Epithelial cell of prostate (primary cell): ENCODE measurements at regions not wholly inside any gene's neighbourhood (a gene's known extent, or its start where the extent isn't known, plus 50 kb on each side); places are given as distances from the start of the nearest gene placed in this dataset.

Experiments used
- DNase-seq: peaks from one replicate; pipeline ENCODE4 v3.0.0-alpha.2; 2011; ENCODE audit warnings: low read depth, low spot score
- H3K27ac ChIP-seq: fragments of 450-650 bp; 2 replicates; pipeline ENCODE4 v1.5.1; 2017; ENCODE audit warnings: mild to moderate bottlenecking

- no peak overlapping the region for H3K27ac ChIP-seq
Measured at GRCh38 chr15:95290176-95290974, 1040.1 kb upstream of the NR2F2 start.

DNA sequence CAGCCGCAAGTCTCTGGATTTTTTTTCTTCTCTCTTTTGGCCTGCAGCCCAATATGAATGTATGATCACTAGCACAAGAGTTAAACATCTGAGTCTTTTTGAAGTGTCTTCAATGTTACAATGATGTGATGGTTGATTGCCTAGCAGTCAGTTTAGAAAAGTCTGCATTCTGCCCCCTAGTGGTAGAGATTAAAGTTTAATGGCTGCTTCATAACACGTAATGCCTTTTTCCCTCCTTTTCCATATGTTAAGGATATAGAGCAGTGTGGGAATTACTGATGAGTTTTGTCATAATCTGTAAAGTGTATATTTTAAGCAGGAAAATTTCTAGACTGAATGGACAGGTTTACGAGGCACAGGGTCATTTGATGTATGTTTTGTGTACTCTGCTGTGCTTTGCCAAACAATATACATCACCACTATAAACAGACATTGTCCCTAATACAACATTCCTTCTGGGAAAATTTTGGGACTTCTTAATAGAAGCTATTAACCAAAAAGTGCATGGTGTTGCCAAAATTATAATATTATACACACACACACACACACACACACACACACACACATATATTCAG, 1038.5 kb upstream of the NR2F2 start:
- H3K27ac ChIP-seq = no peak overlapping the region
- no peak for DNase-seq

More at GRCh38 chr15:95290176-95290974, 1040.1 kb upstream of the NR2F2 start:
- no peak for DNase-seq

GRCh38 chr15:95292785-95293450, 1037.6 kb upstream of the NR2F2 start:
- DNase-seq = no peak
- H3K27ac ChIP-seq = no peak overlapping the region

DNA sequence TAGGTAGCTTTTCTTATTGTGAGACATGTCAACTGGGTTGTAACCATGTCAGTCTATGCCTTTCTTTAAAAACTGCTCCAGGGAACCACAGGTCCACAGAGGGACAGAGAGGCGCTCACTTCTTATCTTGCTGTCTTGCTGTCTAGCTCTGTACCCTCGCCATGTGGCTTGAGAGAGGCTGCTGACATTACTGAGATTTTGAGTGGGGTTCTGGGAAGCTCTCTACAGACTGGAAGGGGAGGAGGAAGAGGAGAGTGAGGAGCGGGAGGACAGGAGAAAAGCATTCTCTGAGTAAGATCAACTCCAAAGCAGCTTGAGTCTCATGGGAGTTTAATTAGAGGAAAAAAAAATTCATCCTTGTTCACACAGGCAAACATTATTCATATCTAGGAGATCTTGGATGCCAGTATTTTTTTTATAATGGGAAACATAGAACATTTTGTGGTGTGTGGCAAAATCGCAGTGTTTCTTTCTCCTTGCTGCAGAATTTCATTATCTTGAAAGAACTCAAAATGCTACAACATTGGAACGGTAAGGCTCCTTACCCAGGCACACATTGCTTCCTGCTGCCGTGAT, 1037.0 kb upstream of the NR2F2 start:
- DNase-seq = no peak
- H3K27ac ChIP-seq = no peak overlapping the region

DNA sequence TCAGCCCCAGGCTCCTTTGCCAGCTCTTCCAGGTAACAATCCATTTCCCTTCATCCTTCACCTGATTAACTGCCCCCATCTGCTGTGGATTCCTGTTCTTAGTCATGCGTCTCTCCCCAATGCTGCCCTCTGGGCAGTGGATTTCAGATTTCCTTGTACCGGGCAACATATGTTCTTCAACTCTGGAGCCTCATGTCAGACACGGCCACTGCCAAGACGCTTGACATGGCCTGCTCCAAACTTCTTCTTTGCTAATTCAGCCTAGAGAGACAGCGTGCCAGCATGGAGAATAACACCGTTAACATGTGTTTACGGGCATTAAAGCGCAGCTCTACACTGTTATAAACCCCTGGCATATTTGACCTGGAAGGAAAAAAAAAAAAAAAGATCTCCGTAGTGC, 1035.1 kb upstream of the NR2F2 start:
- no peak for DNase-seq
- no peak overlapping the region for H3K27ac ChIP-seq

DNA sequence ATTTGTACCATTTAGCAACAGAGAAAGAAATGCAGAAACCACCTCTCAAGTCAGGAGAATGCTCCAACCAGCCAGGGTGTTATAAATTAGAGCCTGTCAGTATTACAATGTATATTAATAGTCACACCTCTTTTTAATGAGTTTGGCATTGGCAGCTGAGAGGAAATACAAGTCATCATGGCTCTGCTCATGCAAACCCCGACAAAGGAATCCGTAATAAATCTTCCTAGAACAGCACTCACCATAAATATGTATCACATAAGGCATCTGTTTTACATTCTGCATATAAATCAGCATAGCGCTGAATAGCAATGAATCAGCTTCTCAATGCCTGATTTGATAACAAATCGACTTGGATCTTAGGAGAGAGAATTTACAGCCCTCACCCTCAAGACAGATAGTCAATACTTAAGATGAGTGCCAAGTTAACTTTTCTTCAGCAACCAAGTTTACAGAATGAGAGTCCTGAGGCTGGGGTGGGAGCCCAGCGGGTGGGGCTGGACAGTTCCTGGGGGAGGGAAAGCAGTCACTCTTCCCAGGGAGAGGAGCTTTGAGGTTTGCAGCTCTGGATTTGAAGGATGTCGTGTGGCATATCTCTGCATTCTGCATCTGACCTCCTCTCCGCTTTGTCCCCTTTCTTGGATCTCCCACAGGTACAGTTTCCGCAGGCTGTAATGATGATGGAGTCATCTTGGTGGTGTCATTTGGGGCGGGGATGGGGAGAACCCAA, 1034.4 kb upstream of the NR2F2 start:
- no peak overlapping the region for H3K27ac ChIP-seq
- DNase-seq = no peak

DNA sequence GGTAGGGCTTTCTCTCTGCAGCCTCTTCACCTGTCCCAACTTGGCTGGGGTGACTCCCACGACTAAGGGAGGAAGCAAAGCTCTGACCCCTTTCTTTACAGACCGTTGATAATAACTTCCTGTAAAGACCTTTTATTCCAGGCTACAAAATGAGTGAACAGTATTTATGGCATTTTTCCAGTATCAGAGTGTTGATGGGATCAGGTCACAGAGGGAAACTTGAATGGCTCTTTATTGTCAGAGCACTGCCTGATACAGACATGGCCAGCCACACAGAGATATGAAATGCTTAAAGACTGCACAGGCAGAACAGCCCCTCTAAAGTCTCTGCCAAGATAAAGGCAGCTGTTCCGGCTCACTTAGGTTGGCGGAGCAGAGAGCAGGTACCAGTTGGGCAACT, 1033.9 kb upstream of the NR2F2 start:
- H3K27ac ChIP-seq = no peak overlapping the region
- no peak for DNase-seq

GRCh38 chr15:95298729-95299128, 1031.8 kb upstream of the NR2F2 start:
- H3K27ac ChIP-seq = no peak overlapping the region
- no peak for DNase-seq

- no peak for DNase-seq
- H3K27ac ChIP-seq = no peak overlapping the region
Measured at GRCh38 chr15:95300958-95301357, 1029.5 kb upstream of the NR2F2 start.

GRCh38 chr15:95302206-95302605, 1028.3 kb upstream of the NR2F2 start:
- DNase-seq = peak; percentile 24
- no peak overlapping the region for H3K27ac ChIP-seq

GRCh38 chr15:95302809-95303208, 1027.7 kb upstream of the NR2F2 start:
- DNase-seq = no peak
- H3K27ac ChIP-seq = no peak overlapping the region

DNA sequence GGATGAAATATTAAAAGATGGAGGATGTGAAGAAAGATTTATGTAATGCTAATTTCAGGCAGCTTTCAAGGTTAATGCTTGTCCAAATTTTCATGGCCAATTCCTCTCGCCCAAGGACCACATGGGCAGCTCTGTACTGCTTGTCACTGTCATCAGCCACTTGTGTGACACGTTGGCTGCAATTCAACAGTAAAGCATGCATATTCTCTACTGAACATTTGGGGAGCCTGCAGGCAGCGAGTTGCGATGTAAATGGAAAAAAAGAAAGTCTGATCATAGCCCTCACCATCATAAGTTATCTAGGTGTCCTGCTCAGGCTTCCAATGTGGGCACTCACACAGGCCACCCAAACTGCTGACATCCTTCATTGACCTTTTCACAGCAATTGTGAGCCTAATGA, 1026.8 kb upstream of the NR2F2 start:
- no peak for DNase-seq
- H3K27ac ChIP-seq = no peak overlapping the region

DNA sequence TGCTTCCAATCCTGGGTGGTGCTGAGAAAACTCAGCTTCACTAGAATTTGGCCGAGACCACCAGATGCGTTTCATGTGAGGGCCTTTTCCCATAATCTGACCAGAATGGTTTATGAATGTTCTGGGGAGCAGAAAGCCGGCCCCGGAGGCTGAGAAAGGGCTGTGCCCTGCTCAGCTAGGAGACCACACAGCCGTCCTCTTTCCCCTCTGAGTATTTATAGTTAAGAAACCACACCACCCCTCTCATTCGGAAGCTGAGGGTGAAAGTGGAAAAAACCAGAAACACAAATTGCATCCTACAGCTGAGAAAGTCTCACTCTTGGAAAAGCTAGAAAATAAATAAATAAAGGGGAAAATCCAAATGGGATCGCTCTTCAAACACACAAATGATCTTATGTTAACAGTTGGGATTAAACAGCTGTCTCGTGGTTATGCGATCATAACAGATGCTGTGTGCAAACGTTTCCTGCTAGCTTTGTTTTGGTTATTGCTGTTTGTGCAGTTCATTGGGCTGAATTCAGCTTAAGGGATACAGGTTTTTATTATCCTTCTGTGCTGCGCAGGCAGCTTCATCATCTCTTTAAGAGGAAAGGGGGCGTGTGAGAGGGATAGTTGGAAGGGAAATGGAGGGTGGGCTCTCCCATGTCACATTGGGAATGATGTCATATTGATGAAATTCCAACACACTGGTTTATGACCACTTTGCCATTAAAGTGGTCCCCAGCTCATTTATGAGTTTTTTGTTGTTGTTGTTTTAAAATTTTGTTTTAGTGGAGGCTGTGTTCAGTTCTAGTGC, 1026.2 kb upstream of the NR2F2 start:
- DNase-seq = no peak
- no peak overlapping the region for H3K27ac ChIP-seq

DNA sequence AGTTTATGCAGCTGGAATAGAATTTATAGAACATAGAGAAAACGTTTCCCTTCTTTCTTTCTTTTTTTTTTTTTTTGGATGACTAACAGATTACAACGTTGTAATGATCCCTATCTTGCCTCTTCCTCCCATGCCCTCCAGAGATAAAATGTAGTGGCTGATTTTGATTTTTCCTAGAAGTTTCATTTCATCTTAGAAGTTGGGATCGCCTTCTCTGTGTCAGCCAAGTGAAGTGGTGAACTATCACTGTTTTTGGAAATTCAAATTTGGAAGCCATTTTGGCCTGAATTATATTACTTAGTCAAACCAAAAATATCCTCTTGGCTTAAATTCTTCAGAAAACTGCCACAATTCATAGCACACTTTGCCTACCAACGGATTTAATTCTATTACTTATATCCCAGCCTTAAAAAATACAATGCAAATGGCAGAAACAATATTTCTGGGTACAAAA, 1025.5 kb upstream of the NR2F2 start:
- H3K27ac ChIP-seq = no peak overlapping the region
- no peak for DNase-seq

DNA sequence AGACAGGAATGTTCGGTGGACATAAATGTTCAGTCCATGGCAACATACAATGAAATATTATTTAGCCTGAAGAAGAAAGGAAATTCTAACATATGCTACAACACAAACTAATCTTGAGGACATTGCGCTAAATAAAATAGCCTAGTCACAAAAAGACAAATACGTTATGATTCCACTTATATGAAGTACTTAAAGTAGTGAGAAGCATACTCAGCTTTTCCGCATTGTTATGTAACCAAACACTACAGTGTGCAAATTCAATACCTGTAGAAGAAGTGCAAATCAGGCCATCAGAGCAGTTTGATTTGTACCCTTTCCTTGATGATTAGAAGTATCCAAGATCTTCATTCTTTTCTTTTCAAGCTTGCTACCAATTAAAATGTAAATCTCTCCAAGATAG, 1023.4 kb upstream of the NR2F2 start:
- DNase-seq = no peak
- no peak overlapping the region for H3K27ac ChIP-seq

DNA sequence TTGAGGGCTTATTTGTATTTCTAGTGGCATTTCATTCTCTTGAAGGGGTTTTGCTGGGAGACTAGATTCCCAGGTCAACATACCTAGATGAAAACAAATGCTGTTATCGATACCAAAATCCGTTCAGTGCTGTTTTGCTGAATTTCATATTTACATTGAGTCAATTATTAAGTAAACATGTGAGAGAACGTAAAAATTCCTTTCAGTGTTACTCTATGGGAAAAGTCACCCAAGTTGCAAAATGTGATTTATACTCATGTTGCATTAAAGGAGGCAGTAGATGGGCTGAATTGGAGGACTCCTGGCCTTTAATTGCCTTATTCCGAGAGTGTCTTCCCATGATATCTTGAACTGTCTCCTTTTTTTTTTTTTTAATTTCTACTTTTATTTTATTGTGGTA, 1011.3 kb upstream of the NR2F2 start:
- no peak for DNase-seq
- no peak overlapping the region for H3K27ac ChIP-seq

GRCh38 chr15:95323796-95324195, 1006.7 kb upstream of the NR2F2 start:
- DNase-seq = no peak
- no peak overlapping the region for H3K27ac ChIP-seq

GRCh38 chr15:95324656-95325055, 1005.8 kb upstream of the NR2F2 start:
- no peak overlapping the region for H3K27ac ChIP-seq
- no peak for DNase-seq

DNA sequence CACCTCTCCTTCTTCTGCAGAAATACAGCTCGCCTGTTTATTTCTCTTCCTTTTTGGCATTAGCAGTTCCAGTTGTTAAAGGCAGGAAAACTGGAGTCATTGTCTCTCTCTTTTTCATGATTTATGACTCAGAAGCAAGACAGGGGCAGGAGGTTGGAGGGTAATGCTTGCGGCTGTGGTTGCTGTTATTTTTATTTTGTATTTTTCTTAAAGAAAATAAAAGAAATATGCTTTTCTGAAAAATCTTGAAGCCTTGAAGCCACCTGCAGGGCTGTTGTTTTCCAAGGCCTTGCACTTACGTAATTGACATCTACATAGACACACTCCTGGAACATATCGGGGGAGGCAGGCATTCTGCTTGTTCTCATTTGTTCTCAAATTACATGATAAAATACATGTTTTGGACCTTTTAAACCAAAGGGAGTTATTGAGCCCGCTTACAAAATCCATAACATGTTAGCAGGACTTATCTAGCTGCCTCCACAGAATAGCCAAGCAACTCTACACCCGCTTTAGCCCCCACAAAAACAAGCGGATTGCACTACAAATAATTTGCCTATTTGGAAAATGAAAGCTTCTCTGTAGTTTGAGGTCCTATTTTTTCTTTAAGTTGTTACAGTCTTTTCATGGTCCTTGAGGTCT, 1004.6 kb upstream of the NR2F2 start:
- no peak overlapping the region for H3K27ac ChIP-seq
- no peak for DNase-seq
